Ascending aorta (tissue), 2 donors: ENCODE measurements at regions not wholly inside any gene's neighbourhood (a gene's known extent, or its start where the extent isn't known, plus 50 kb on each side); places are given as distances from the start of the nearest gene placed in this dataset.
A peak's percentile ranks its signal among the peaks of the same experiment; 100 is the strongest.

ENCODE experiments used
- DNase-seq, 2 donors: peaks; one replicate each; pipeline ENCODE4 v3.0.0-alpha.2; 2019; ENCODE audit warnings: low spot score in 2 of 2
- H3K27ac ChIP-seq, 2 donors: fragments of 200-600 bp; sonication (generic); one replicate each; pipeline ENCODE4 v1.5.1; 2016 to 2017; ENCODE audit warnings: mild to moderate bottlenecking in 1 of 2
- H3K27me3 ChIP-seq: fragments of 200-600 bp; sonication (generic); one replicate; pipeline ENCODE4 v1.5.1; 2017
- H3K36me3 ChIP-seq, 2 donors: fragments of 200-600 bp; sonication (generic); one replicate each; pipeline ENCODE4 v1.5.1; 2016
- H3K4me1 ChIP-seq, 2 donors: fragments of 200-600 bp; sonication (generic); one replicate each; pipeline ENCODE4 v1.5.1; 2016 to 2017; ENCODE audit warnings: mild to moderate bottlenecking in 1 of 2
- H3K4me3 ChIP-seq, 2 donors: fragments of 200-600 bp; sonication (generic); one replicate each; pipeline ENCODE4 v1.5.1; 2016 to 2017; ENCODE audit warnings: mild to moderate bottlenecking in 1 of 2
- H3K9me3 ChIP-seq, 2 donors: fragments of 200-600 bp; sonication (generic); one replicate each; pipeline ENCODE4 v1.5.1; 2016
- intact Hi-C: fragments of 100-400 bp; cut with DNase I; formaldehyde crosslinking; loops from one replicate; pipeline ENCODE4 v1.15.1; 2023
- TF ChIP-seq, protein P1 (sequence below), 3 experiments: fragments of 200-600 bp in 2 of 3; fragments of 450-650 bp in 1 of 3; sonication (generic) in 2 of 3; IDR thresholded peaks; one replicate each; pipeline ENCODE4 v1.5.1; 2016 to 2019; ENCODE audit warnings: antibody characterized with exemption in 3 of 3, mild to moderate bottlenecking in 1 of 3, moderate library complexity in 1 of 3

DNA sequence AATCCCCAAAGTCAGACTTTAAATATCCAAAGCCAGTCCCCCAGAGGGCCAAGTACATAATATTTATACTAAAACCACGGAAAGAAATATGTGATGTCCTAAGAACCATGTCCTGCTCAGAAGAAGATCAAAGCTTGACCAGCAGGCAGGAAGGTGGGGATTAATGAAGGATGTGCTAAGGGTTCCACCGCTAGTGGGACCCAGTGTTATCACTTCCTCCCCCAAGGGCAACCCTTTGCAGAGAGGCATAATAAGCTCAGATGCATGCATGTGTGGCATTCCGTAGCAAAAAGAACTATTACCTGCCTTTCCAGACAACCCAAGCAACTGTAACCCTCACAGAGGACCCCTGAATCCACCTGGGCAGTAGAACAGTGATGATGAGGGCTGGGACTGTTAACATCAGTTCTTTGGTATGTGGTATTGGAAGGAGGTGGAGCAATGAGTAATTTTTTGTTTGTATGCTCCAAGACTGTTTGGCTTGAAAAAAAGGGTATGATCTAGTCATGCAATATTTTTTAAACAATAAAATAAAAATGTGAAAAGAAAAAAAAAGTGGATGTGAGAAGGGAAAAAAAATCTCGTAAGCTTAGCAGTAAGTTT, 71.7 kb upstream of the ETV6 start:
- peaks cover 6 to 31% of the 10 kb centered on the region in 2 donors for H3K4me1 ChIP-seq
- H3K27ac ChIP-seq: peak overlapping the region in 1 of 2 donors; percentile 37
- intact Hi-C loops: loop anchor here (10.0 kb wide), 2 partner anchors 777 to 1137 kb away; partner anchors contain the start of genes BORCS5, CDKN1B and MANSC1

DNA sequence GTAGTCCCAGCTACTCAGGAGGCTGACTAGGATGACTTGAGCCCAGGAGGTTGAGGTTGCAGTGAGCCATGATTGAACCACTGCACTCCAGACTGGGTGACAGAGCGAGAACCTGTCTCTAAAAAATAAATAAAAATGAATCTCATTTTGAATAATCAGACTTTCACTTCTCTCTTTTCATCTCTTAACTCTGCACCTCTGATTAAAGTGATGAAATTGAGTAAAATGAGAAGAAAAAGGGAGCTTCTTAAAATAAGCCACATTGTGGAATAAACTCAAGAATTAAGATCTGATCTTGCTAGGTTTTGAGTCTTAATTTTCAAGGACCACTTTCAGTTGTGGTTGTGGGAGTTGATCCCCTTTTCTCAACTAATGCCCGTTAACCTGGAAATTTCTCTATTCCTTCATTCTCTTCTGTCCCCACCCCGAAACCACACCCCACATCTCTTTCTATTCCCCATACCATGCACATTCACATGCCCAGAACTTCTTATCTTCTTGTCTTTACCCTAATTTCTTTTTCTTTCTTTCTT, 70.9 kb upstream of the ETV6 start:
- H3K9me3 ChIP-seq: no peaks in the 10 kb centered on the region
- no peak for DNase-seq

More for the DNA sequence above, 71.7 kb upstream of the ETV6 start:
- no peaks in the 10 kb centered on the region for H3K9me3 ChIP-seq
- H3K36me3 ChIP-seq: no peaks in the 10 kb centered on the region
- no peak for DNase-seq
- H3K27me3 ChIP-seq: no peaks in the 10 kb centered on the region
- TF ChIP-seq, protein P1, sequence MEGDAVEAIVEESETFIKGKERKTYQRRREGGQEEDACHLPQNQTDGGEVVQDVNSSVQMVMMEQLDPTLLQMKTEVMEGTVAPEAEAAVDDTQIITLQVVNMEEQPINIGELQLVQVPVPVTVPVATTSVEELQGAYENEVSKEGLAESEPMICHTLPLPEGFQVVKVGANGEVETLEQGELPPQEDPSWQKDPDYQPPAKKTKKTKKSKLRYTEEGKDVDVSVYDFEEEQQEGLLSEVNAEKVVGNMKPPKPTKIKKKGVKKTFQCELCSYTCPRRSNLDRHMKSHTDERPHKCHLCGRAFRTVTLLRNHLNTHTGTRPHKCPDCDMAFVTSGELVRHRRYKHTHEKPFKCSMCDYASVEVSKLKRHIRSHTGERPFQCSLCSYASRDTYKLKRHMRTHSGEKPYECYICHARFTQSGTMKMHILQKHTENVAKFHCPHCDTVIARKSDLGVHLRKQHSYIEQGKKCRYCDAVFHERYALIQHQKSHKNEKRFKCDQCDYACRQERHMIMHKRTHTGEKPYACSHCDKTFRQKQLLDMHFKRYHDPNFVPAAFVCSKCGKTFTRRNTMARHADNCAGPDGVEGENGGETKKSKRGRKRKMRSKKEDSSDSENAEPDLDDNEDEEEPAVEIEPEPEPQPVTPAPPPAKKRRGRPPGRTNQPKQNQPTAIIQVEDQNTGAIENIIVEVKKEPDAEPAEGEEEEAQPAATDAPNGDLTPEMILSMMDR (IDR thresholded peaks at IDR 0.05): no peak
- no peak overlapping the region for H3K4me3 ChIP-seq

DNA sequence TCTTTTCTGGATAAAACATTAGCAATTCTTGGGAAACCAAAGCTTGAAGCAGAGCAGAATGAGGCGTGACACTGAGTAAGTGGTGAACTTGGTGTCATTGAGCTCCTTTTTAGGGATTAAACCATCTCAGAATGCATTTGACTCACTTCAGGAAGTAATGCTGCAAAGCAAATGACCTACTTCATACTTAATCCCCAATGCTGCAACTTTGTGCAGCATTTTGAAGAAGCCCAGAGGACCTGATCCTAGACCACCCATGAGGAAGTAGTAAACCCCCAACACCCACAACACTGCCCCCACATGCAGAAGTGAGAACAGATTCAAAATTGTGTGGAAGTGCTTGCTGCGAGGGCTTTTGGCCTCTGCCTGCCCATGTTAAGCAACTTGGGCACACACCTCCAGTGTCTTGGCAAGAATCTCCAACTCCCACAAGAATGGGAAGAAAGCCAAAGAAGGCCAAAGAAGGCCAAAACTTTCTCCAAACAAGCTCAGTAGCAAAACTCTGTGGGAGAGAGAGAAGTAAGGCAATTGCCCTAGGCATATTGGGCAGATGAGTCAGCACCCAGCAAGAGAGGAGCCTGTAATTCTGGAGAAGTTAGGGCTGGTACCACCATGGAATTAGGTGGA, 69.2 kb upstream of the ETV6 start:
- intact Hi-C loops: loop anchor here (1.0 to 10.0 kb wide), 4 partner anchors 26 to 755 kb away; no protein-coding TSS in a partner anchor
- TF ChIP-seq, protein P1 (IDR thresholded peaks at IDR 0.05): no peak

More for the DNA sequence above, 70.9 kb upstream of the ETV6 start:
- H3K4me3 ChIP-seq: no peak overlapping the region
- peak overlapping the region; percentile 63 to 82 for H3K27ac ChIP-seq
- intact Hi-C loops: loop anchor here (10.0 kb wide), 2 partner anchors 776 to 1136 kb away; partner anchors contain the start of genes BORCS5, CDKN1B and MANSC1
- TF ChIP-seq, protein P1 (IDR thresholded peaks at IDR 0.05): no peak
- H3K4me1 ChIP-seq: peaks cover 6 to 31% of the 10 kb centered on the region in 2 donors
- no peaks in the 10 kb centered on the region for H3K27me3 ChIP-seq
- no peaks in the 10 kb centered on the region for H3K36me3 ChIP-seq

DNA sequence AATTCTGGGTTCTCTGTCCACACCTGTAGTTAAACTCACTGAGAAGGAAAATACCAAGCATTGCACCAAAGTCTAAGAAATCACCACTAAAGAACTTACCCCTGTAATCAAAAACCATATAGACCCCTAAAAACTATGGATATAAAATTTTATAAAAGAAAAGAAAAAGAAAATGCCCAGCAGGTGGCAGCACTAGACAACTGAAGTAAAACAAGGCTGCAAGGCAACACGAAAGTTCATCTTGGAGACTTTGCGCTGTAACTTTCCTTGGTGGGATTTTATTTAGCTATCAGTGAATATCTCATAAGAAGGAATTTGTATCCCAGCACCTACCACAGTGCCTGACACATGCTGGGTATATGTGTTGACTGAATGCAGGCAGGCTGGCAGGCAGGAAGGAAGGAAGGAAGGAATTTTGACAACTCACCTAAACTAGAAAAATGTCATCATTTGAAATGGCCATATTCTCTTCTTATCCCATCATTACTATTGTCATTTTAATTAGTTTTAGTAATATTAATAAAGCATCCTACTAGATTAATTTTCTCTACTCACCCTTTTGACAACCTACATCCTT, 68.2 kb upstream of the ETV6 start:
- TF ChIP-seq, protein P1 (IDR thresholded peaks at IDR 0.05): peak; percentile 55 to 61 (median 59)
- Histone ChIP-seq H3K27ac (peak overlapping the region; percentile 69 to 82), H3K36me3 (no peaks in the 10 kb centered on the region), H3K4me1 (peaks cover 6 to 31% of the 10 kb centered on the region in 2 donors), H3K4me3 (no peak overlapping the region), H3K9me3 (no peaks in the 10 kb centered on the region), H3K27me3 (no peaks in the 10 kb centered on the region)
- peak in 1 of 2 donors; percentile 81 for DNase-seq
- intact Hi-C loops: loop anchor here (1.0 to 10.0 kb wide), 4 partner anchors 72 to 754 kb away; no protein-coding TSS in a partner anchor

More for the DNA sequence above, 69.2 kb upstream of the ETV6 start:
- no peaks in the 10 kb centered on the region for H3K9me3 ChIP-seq
- no peaks in the 10 kb centered on the region for H3K36me3 ChIP-seq
- peak in 1 of 2 donors; percentile 80 for DNase-seq
- H3K4me3 ChIP-seq: no peak overlapping the region
- H3K4me1 ChIP-seq: peaks cover 6 to 31% of the 10 kb centered on the region in 2 donors
- H3K27me3 ChIP-seq: no peaks in the 10 kb centered on the region
- peak overlapping the region; percentile 69 to 82 for H3K27ac ChIP-seq

DNA sequence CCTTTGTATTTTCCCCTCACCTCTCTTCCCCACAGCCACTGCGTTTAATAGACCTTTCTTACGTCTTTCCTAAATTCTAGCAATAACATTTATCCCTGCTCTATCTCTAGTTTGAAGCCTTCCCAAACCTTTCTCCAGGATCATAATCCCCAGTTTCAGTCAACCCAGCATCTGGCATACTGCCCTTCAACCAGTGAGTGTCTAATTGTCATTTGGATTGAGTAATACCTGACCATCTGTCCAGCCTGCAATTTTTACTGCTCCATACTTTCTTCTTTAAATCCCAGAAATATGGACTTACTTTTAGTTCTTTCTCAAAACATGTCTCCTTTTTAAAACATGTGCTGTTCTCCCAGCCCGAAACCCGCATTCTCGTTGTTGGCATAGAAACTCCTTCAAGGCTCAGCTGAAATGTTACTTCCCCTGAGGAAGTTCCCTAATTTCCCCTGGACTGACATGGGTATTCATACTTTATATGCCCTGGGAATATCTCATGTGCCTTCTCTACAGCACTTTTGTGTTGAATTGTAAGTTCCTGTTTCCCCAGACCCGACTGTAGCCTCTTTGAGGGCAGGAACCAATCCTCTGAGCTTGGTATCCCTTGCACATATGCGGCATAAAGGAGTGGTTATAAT, 65.1 kb upstream of the ETV6 start:
- no peaks in the 10 kb centered on the region for H3K27me3 ChIP-seq
- no peaks in the 10 kb centered on the region for H3K9me3 ChIP-seq
- H3K27ac ChIP-seq: no peak overlapping the region
- TF ChIP-seq, protein P1 (IDR thresholded peaks at IDR 0.05): no peak
- intact Hi-C loops: loop anchor here (5.0 to 10.0 kb wide), 2 partner anchors 308 to 750 kb away; no protein-coding TSS in a partner anchor
- DNase-seq: no peak
- peaks cover 6 to 15% of the 10 kb centered on the region in 2 donors for H3K4me1 ChIP-seq
- H3K4me3 ChIP-seq: no peak overlapping the region
- H3K36me3 ChIP-seq: no peaks in the 10 kb centered on the region
